ENCODE measurements at regions not wholly inside any gene's neighbourhood (a gene's known extent, or its start where the extent isn't known, plus 50 kb on each side); places are given as distances from the start of the nearest gene placed in this dataset.

DNA sequence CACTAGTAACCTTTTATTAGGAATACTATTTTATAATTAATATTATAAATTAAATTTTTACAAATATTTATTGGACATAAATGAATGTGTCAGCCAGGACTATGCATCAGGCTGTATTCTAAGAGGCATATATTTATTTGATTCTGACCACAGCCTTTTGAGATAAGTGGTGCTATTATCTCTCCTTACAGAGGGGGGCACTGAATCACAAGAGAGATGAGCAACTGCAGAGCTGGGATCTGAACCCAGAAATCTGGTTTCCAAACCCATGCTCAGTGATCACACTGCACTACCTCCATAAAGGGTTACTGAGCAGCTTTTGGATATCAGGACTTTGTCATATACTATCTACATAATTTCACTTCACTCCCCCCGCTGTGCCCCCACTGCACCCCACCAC lies 322.0 kb downstream of the TMA16 start:
- TF ChIP-seq, protein P1, sequence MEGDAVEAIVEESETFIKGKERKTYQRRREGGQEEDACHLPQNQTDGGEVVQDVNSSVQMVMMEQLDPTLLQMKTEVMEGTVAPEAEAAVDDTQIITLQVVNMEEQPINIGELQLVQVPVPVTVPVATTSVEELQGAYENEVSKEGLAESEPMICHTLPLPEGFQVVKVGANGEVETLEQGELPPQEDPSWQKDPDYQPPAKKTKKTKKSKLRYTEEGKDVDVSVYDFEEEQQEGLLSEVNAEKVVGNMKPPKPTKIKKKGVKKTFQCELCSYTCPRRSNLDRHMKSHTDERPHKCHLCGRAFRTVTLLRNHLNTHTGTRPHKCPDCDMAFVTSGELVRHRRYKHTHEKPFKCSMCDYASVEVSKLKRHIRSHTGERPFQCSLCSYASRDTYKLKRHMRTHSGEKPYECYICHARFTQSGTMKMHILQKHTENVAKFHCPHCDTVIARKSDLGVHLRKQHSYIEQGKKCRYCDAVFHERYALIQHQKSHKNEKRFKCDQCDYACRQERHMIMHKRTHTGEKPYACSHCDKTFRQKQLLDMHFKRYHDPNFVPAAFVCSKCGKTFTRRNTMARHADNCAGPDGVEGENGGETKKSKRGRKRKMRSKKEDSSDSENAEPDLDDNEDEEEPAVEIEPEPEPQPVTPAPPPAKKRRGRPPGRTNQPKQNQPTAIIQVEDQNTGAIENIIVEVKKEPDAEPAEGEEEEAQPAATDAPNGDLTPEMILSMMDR (IDR thresholded peaks at IDR 0.05) = no peak
- no peak for TF ChIP-seq POLR2A (IDR thresholded peaks at IDR 0.05)
- TF ChIP-seq POLR2AphosphoS5 (IDR thresholded peaks at IDR 0.05) = no peak

All from breast epithelium (tissue), 3 donors.